Memory B cell (primary cell): ENCODE measurements at regions not wholly inside any gene's neighbourhood (a gene's known extent, or its start where the extent isn't known, plus 50 kb on each side); places are given as distances from the start of the nearest gene placed in this dataset.

Experiments
- ATAC-seq: fragments of 150-1000 bp; cut with Tn5 transposase; 2 replicates; pipeline ENCODE4 v1.10.0; 2021; ENCODE audit warnings: low read depth, mild to moderate bottlenecking, moderate library complexity
- DNase-seq, 2 donors: peaks; one replicate each; pipeline ENCODE4 v3.0.0; 2022; ENCODE audit warnings: low spot score in 2 of 2
- H3K27ac Mint-ChIP-seq: one replicate; pipeline ENCODE4 v1.8.0; 2022; ENCODE audit warnings: mild to moderate bottlenecking, moderate library complexity, mixed read lengths
- H3K27me3 Mint-ChIP-seq: one replicate; pipeline ENCODE4 v1.8.0; 2022; ENCODE audit warnings: mixed read lengths
- H3K36me3 Mint-ChIP-seq: one replicate; pipeline ENCODE4 v1.8.0; 2022; ENCODE audit warnings: mild to moderate bottlenecking, mixed read lengths
- H3K4me1 Mint-ChIP-seq: one replicate; pipeline ENCODE4 v1.8.0; 2022; ENCODE audit warnings: mixed read lengths
- H3K4me3 Mint-ChIP-seq: one replicate; pipeline ENCODE4 v1.8.0; 2022; ENCODE audit warnings: mild to moderate bottlenecking, moderate library complexity, mixed read lengths
- H3K9me3 Mint-ChIP-seq: one replicate; pipeline ENCODE4 v1.8.0; 2022; ENCODE audit warnings: mixed read lengths

GRCh38 chr12:115336506-115336905 is 652.5 kb upstream of the TBX3 start:
- no peak overlapping the region for H3K4me3 Mint-ChIP-seq
- DNase-seq (no peak), ATAC-seq (no peak)
- H3K27me3 Mint-ChIP-seq: no peaks in the 10 kb centered on the region
- H3K36me3 Mint-ChIP-seq: no peaks in the 10 kb centered on the region
- peaks cover 3% of the 10 kb centered on the region for H3K9me3 Mint-ChIP-seq
- no peaks in the 10 kb centered on the region for H3K4me1 Mint-ChIP-seq
- H3K27ac Mint-ChIP-seq: no peak overlapping the region

GRCh38 chr12:115335594-115335993 is 651.6 kb upstream of the TBX3 start:
- no peak for DNase-seq
- Mint-ChIP-seq H3K4me3 (no peak overlapping the region), H3K9me3 (peaks cover 3% of the 10 kb centered on the region), H3K27me3 (no peaks in the 10 kb centered on the region), H3K4me1 (no peaks in the 10 kb centered on the region), H3K36me3 (no peaks in the 10 kb centered on the region), H3K27ac (no peak overlapping the region)
- ATAC-seq: no peak

- Mint-ChIP-seq H3K4me1 (no peaks in the 10 kb centered on the region), H3K9me3 (peaks cover 3% of the 10 kb centered on the region), H3K27me3 (no peaks in the 10 kb centered on the region), H3K36me3 (no peaks in the 10 kb centered on the region), H3K27ac (no peak overlapping the region), H3K4me3 (no peak overlapping the region)
- no peak for DNase-seq
- ATAC-seq: no peak
These were observed 651.1 kb upstream of the TBX3 start for GRCh38 chr12:115335048-115335447.

GRCh38 chr12:115332945-115333344 is 649.0 kb upstream of the TBX3 start:
- Mint-ChIP-seq H3K4me1 (no peaks in the 10 kb centered on the region), H3K36me3 (no peaks in the 10 kb centered on the region), H3K4me3 (no peak overlapping the region), H3K27ac (no peak overlapping the region), H3K27me3 (no peaks in the 10 kb centered on the region), H3K9me3 (peaks cover 3% of the 10 kb centered on the region)
- ATAC-seq (no peak), DNase-seq (no peak)

GRCh38 chr12:115325858-115326257 is 641.9 kb upstream of the TBX3 start:
- Mint-ChIP-seq H3K27me3 (no peaks in the 10 kb centered on the region), H3K27ac (no peak overlapping the region), H3K4me1 (peaks cover 2% of the 10 kb centered on the region), H3K9me3 (peaks cover 8% of the 10 kb centered on the region), H3K36me3 (no peaks in the 10 kb centered on the region), H3K4me3 (no peak overlapping the region)
- ATAC-seq: no peak
- DNase-seq: no peak

- DNase-seq (no peak), ATAC-seq (no peak)
- Mint-ChIP-seq H3K9me3 (peaks cover 8% of the 10 kb centered on the region), H3K4me1 (peaks cover 2% of the 10 kb centered on the region), H3K27ac (no peak overlapping the region), H3K36me3 (no peaks in the 10 kb centered on the region), H3K27me3 (no peaks in the 10 kb centered on the region), H3K4me3 (no peak overlapping the region)
These were observed 641.1 kb upstream of the TBX3 start for GRCh38 chr12:115324949-115325593.

GRCh38 chr12:115323223-115323905 is 639.4 kb upstream of the TBX3 start:
- Mint-ChIP-seq H3K27ac (no peak overlapping the region), H3K9me3 (peaks cover 8% of the 10 kb centered on the region), H3K27me3 (no peaks in the 10 kb centered on the region), H3K4me3 (no peak overlapping the region), H3K4me1 (peaks cover 2% of the 10 kb centered on the region), H3K36me3 (no peaks in the 10 kb centered on the region)
- no peak for DNase-seq
- ATAC-seq: no peak

- no peaks in the 10 kb centered on the region for H3K36me3 Mint-ChIP-seq
- H3K27ac Mint-ChIP-seq: no peak overlapping the region
- H3K9me3 Mint-ChIP-seq: peaks cover 8% of the 10 kb centered on the region
- no peak overlapping the region for H3K4me3 Mint-ChIP-seq
- no peaks in the 10 kb centered on the region for H3K27me3 Mint-ChIP-seq
- ATAC-seq: no peak
- DNase-seq: no peak
- peaks cover 2% of the 10 kb centered on the region for H3K4me1 Mint-ChIP-seq
These were observed 638.3 kb upstream of the TBX3 start for GRCh38 chr12:115322275-115322674.

- Mint-ChIP-seq H3K27me3 (no peaks in the 10 kb centered on the region), H3K9me3 (peaks cover 12% of the 10 kb centered on the region), H3K4me1 (peaks cover 2% of the 10 kb centered on the region), H3K27ac (no peak overlapping the region), H3K36me3 (peaks cover 2% of the 10 kb centered on the region), H3K4me3 (no peak overlapping the region)
- DNase-seq: no peak
- ATAC-seq: no peak
These were observed 637.0 kb upstream of the TBX3 start for GRCh38 chr12:115320967-115321366.

- peaks cover 2% of the 10 kb centered on the region for H3K4me1 Mint-ChIP-seq
- peaks cover 12% of the 10 kb centered on the region for H3K9me3 Mint-ChIP-seq
- DNase-seq: no peak
- H3K27ac Mint-ChIP-seq: no peak overlapping the region
- H3K4me3 Mint-ChIP-seq: no peak overlapping the region
- no peak for ATAC-seq
- no peaks in the 10 kb centered on the region for H3K27me3 Mint-ChIP-seq
- H3K36me3 Mint-ChIP-seq: peaks cover 2% of the 10 kb centered on the region
These were observed 636.5 kb upstream of the TBX3 start for GRCh38 chr12:115320451-115320850.

GRCh38 chr12:115319446-115320040 is 635.6 kb upstream of the TBX3 start:
- peaks cover 12% of the 10 kb centered on the region for H3K9me3 Mint-ChIP-seq
- no peak overlapping the region for H3K27ac Mint-ChIP-seq
- DNase-seq: no peak
- no peak for ATAC-seq
- H3K27me3 Mint-ChIP-seq: no peaks in the 10 kb centered on the region
- peaks cover 2% of the 10 kb centered on the region for H3K36me3 Mint-ChIP-seq
- H3K4me1 Mint-ChIP-seq: peaks cover 2% of the 10 kb centered on the region
- H3K4me3 Mint-ChIP-seq: no peak overlapping the region

- Mint-ChIP-seq H3K4me3 (no peak overlapping the region), H3K36me3 (peaks cover 2% of the 10 kb centered on the region), H3K27me3 (no peaks in the 10 kb centered on the region), H3K4me1 (no peaks in the 10 kb centered on the region), H3K27ac (no peak overlapping the region), H3K9me3 (peaks cover 4% of the 10 kb centered on the region)
- DNase-seq (no peak), ATAC-seq (no peak)
These were observed 630.0 kb upstream of the TBX3 start for GRCh38 chr12:115313929-115314328.

- Mint-ChIP-seq H3K27me3 (no peaks in the 10 kb centered on the region), H3K9me3 (peaks cover 4% of the 10 kb centered on the region), H3K36me3 (peaks cover 2% of the 10 kb centered on the region), H3K4me3 (no peak overlapping the region), H3K27ac (no peak overlapping the region), H3K4me1 (no peaks in the 10 kb centered on the region)
- no peak for ATAC-seq
- DNase-seq: no peak
These were observed 628.9 kb upstream of the TBX3 start for GRCh38 chr12:115312901-115313300.

GRCh38 chr12:115311875-115312274 is 627.9 kb upstream of the TBX3 start:
- H3K4me3 Mint-ChIP-seq: no peak overlapping the region
- H3K27me3 Mint-ChIP-seq: no peaks in the 10 kb centered on the region
- H3K4me1 Mint-ChIP-seq: no peaks in the 10 kb centered on the region
- H3K36me3 Mint-ChIP-seq: peaks cover 2% of the 10 kb centered on the region
- H3K9me3 Mint-ChIP-seq: peaks cover 4% of the 10 kb centered on the region
- no peak overlapping the region for H3K27ac Mint-ChIP-seq
- ATAC-seq: no peak
- no peak for DNase-seq

GRCh38 chr12:115308918-115309317 is 624.9 kb upstream of the TBX3 start:
- ATAC-seq (no peak), DNase-seq (no peak)
- no peak overlapping the region for H3K27ac Mint-ChIP-seq
- no peak overlapping the region for H3K4me3 Mint-ChIP-seq
- H3K36me3 Mint-ChIP-seq: no peaks in the 10 kb centered on the region
- H3K4me1 Mint-ChIP-seq: no peaks in the 10 kb centered on the region
- no peaks in the 10 kb centered on the region for H3K27me3 Mint-ChIP-seq
- H3K9me3 Mint-ChIP-seq: no peaks in the 10 kb centered on the region
